Kidney (tissue), 13 donors: ENCODE measurements at regions not wholly inside any gene's neighbourhood (a gene's known extent, or its start where the extent isn't known, plus 50 kb on each side); places are given as distances from the start of the nearest gene placed in this dataset.

Experiments
- DNase-seq, 5 donors: peaks; one replicate each; pipeline ENCODE4 v3.0.0-alpha.2; 2013 to 2020
- FAIRE-seq: peaks from 2 replicates; lab custom pipeline; 2012; peaks lifted over from hg19 to GRCh38; lab: Jason Lieb, UNC
- H3K27ac ChIP-seq, 2 donors: one replicate each; pipeline ENCODE4 v1.7.0; 2013; ENCODE audit warnings: low read depth in 2 of 2, low read length in 2 of 2, inconsistent platforms in 1 of 2
- H3K27me3 ChIP-seq: one replicate; pipeline ENCODE4 v1.7.1; 2013; ENCODE audit warnings: low read length, inconsistent platforms; ENCODE audit not compliant: control insufficient read depth, insufficient read depth
- H3K36me3 ChIP-seq, 3 donors: one replicate each; pipeline versions ENCODE4 v1.7.0 to v1.7.1; 2013; ENCODE audit warnings: low read length in 3 of 3, control low read depth in 1 of 3, inconsistent platforms in 1 of 3; ENCODE audit not compliant: insufficient read depth in 3 of 3, control insufficient read depth in 2 of 3
- H3K4me1 ChIP-seq, 3 donors: one replicate each; pipeline versions ENCODE4 v1.7.0 to v1.7.1; 2013; ENCODE audit warnings: low read length in 3 of 3, inconsistent platforms in 1 of 3, low read depth in 1 of 3; ENCODE audit not compliant: control insufficient read depth in 2 of 3, insufficient read depth in 2 of 3
- H3K4me3 ChIP-seq, 3 donors: one replicate each; pipeline versions ENCODE4 v1.7.0 to v1.8.1; 2013; ENCODE audit warnings: low read length in 3 of 3, control low read depth in 1 of 3, inconsistent platforms in 1 of 3
- H3K9ac ChIP-seq, 3 donors: one replicate each; pipeline versions ENCODE4 v1.7.0 to v1.7.1; 2013; ENCODE audit warnings: low read length in 3 of 3, control low read depth in 1 of 3, inconsistent platforms in 1 of 3
- H3K9me3 ChIP-seq, 3 donors: one replicate each; pipeline versions ENCODE4 v1.7.0 to v1.7.1; 2013; ENCODE audit warnings: low read length in 3 of 3, control low read depth in 1 of 3, inconsistent platforms in 1 of 3; ENCODE audit not compliant: control insufficient read depth in 2 of 3, insufficient read depth in 1 of 3
- CTCF ChIP-seq: IDR thresholded peaks from 3 replicates; pipeline ENCODE4 v1.5.1; 2012; ENCODE audit warnings: mild to moderate bottlenecking, moderate library complexity, borderline replicate concordance; ENCODE audit not compliant: insufficient read depth; ENCODE audit errors: extremely low read depth
- intact Hi-C: fragments of 100-400 bp; cut with DNase I; formaldehyde crosslinking; loops from one replicate; pipeline ENCODE4 v1.11.1; 2022
- donor health status: control.
- donor health status: control.
- donor health status: control.
- donor health status: control.
- donor health status: control.
- donor health status: DM: yes; HTN: yes; CAD: no.
- donor health status: Normal renal cell carcinoma (clear cell type).

DNA sequence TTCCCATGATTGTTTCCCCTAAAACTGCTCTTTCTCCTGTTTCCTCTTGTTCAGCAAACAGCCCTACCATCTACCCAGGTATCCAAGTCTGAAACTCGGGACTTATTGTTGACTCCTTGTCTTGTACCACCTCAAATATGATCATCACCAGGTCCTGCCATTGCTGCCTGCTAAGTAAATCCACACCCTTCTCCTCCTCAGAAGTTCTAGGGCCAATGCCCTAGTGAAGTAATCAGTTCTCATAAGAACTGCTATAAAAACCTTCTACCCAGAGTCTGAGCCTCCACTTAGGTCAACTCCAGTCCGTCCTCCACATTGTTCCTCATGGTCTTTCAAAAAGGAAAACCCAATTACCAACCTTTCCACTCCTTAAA is 77.0 kb upstream of the IL12A start:
- intact Hi-C loops = no loop called here
- TF ChIP-seq CTCF = no peak
- Histone ChIP-seq H3K4me3 (peak overlapping the region in 1 of 3 donors; percentile 49), H3K9ac (no peak overlapping the region), H3K27me3 (no peaks in the 10 kb centered on the region), H3K27ac (peak overlapping the region in 1 of 2 donors; percentile 57), H3K9me3 (no peaks in the 10 kb centered on the region), H3K4me1 (no peaks in the 10 kb centered on the region), H3K36me3 (no peaks in the 10 kb centered on the region)
- DNase-seq (no peak), FAIRE-seq (no peak)

DNA sequence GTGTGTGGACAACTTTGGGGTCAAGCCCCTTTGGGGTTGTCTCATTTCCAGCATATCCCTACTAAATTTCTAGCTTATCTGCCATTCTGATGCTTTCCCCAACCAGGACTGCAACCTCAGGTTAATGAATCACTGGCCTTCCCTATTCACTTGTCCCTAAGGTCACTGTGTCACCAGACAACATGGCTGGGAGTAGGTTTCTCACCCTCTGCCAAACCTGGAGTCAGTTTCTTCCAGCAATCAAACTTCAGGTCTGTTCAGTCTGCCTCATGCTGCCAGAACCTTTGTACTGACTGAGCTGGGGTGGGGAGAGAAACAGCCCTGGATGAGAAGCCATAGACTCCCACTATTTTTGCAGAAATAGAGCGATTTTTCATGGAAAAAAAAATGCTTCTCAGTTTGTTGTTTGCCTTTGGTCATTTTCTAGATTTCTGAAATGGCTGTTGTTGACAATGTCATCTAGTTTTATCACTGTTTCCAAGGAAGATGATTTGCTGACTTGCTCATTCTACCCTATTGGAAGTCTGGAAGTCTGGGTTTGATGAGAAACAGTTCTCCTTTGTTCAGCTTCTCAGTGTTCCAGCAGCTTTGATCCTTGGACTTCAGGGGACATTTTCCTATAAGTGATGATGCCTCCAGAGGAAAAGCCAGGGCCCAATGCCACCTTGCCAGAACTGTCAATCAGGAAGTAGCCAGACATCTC is 74.8 kb upstream of the IL12A start:
- H3K27me3 ChIP-seq = no peaks in the 10 kb centered on the region
- no peak overlapping the region for H3K4me3 ChIP-seq
- no peaks in the 10 kb centered on the region for H3K9me3 ChIP-seq
- no peak overlapping the region for H3K27ac ChIP-seq
- DNase-seq (no peak), FAIRE-seq (no peak)
- no peaks in the 10 kb centered on the region for H3K4me1 ChIP-seq
- no peak overlapping the region for H3K9ac ChIP-seq
- H3K36me3 ChIP-seq = no peaks in the 10 kb centered on the region
- TF ChIP-seq CTCF = no peak
- intact Hi-C loops = no loop called here

DNA sequence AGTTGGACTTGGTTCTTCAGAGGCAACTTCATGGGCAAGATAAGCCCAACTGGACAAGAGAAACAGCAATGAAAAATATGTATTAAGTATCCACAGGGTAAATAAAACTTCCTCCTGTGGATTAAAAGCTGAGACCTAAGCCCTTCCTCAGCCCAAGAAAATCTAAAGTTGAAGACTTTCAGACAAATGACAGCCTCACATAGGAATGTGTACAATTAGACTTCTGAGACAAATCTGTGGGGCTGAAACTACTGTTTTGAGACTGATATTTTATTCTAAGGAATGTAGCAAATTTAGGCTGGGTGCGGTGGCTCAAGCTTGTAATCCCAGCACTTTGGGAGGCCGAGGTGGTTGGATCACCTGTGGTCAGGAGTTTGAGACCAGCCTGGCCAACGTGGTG is 74.2 kb upstream of the IL12A start:
- no peak for TF ChIP-seq CTCF
- H3K4me3 ChIP-seq = no peak overlapping the region
- H3K4me1 ChIP-seq = no peaks in the 10 kb centered on the region
- no peaks in the 10 kb centered on the region for H3K36me3 ChIP-seq
- intact Hi-C loops = no loop called here
- FAIRE-seq = no peak
- H3K27ac ChIP-seq = no peak overlapping the region
- no peak for DNase-seq
- H3K9ac ChIP-seq = no peak overlapping the region
- no peaks in the 10 kb centered on the region for H3K27me3 ChIP-seq
- no peaks in the 10 kb centered on the region for H3K9me3 ChIP-seq

DNA sequence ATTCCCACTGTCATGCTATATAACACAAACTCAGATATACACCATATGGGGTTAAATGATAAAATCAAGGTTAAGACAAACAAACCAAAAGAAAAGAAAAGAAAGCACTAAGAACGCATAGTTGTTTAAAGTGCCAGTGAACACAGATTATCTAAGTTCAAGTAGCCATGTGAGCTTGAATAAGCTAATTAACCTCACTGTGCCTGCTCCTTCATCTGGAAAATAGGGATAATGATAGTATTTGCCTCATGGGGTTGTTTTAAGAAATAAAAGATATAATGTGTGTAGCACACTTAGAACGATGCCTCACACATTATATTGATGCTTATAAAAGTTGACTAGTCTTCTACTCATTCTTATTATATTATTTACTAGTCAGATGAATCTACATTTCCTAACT is 72.6 kb upstream of the IL12A start:
- intact Hi-C loops = no loop called here
- Histone ChIP-seq H3K9ac (no peak overlapping the region), H3K9me3 (no peaks in the 10 kb centered on the region), H3K27me3 (no peaks in the 10 kb centered on the region), H3K27ac (no peak overlapping the region), H3K36me3 (no peaks in the 10 kb centered on the region), H3K4me3 (no peak overlapping the region), H3K4me1 (no peaks in the 10 kb centered on the region)
- TF ChIP-seq CTCF = no peak
- no peak for FAIRE-seq
- no peak for DNase-seq
